ENCODE measurements at regions not wholly inside any gene's neighbourhood (a gene's known extent, or its start where the extent isn't known, plus 50 kb on each side); places are given as distances from the start of the nearest gene placed in this dataset.

GRCh38 chr5:120035181-120035580 lies 405.8 kb downstream of the FAM170A start:
- Histone ChIP-seq H3K9me3 (ENCODE audit: control insufficient read depth, insufficient read depth, low read depth, low read length) (no peaks in the 10 kb centered on the region), H3K27ac (ENCODE audit: extremely low read depth, low read depth, low read length) (no peak overlapping the region), H3K4me3 (ENCODE audit: low read depth, low read length) (no peak overlapping the region), H3K36me3 (ENCODE audit: control insufficient read depth in 2 of 2, insufficient read depth in 1 of 2, low read length in 2 of 2) (no peaks in the 10 kb centered on the region), H3K4me1 (ENCODE audit: control insufficient read depth, insufficient read depth, low read length) (no peaks in the 10 kb centered on the region)
- TF ChIP-seq ZNF624 (tag by site-specific recombination; IDR thresholded peaks at IDR 0.05) (no peak), MZF1 (tag by site-specific recombination; IDR thresholded peaks at IDR 0.05; ENCODE audit: borderline replicate concordance) (no peak), BCL6B (tag by site-specific recombination; IDR thresholded peaks at IDR 0.05) (no peak), ZNF843 (tag by site-specific recombination; IDR thresholded peaks at IDR 0.05) (no peak), ZNF707 (tag by site-specific recombination; IDR thresholded peaks at IDR 0.05) (no peak), SCRT2 (tag by site-specific recombination; IDR thresholded peaks at IDR 0.05) (no peak), RBAK (tag by site-specific recombination; IDR thresholded peaks at IDR 0.05) (no peak), ZBTB21 (tag by site-specific recombination; IDR thresholded peaks at IDR 0.05) (no peak), ZSCAN23 (tag by site-specific recombination; IDR thresholded peaks at IDR 0.05) (no peak), ZNF416 (tag by site-specific recombination; IDR thresholded peaks at IDR 0.05) (no peak), ZNF596 (tag by site-specific recombination; IDR thresholded peaks at IDR 0.05) (no peak), KLF8 (tag by site-specific recombination; IDR thresholded peaks at IDR 0.05) (no peak), HOXA7 (CRISPR knock-in tag; IDR thresholded peaks at IDR 0.05; ENCODE audit: borderline replicate concordance) (no peak), ZNF610 (tag by site-specific recombination; IDR thresholded peaks at IDR 0.05; ENCODE audit: borderline replicate concordance) (no peak), EGR2 (tag by site-specific recombination; IDR thresholded peaks at IDR 0.05; ENCODE audit: low read depth) (no peak), ZNF248 (tag by site-specific recombination; IDR thresholded peaks at IDR 0.05) (no peak), ZNF426 (tag by site-specific recombination; IDR thresholded peaks at IDR 0.05) (no peak), MEIS1 (CRISPR knock-in tag; IDR thresholded peaks at IDR 0.05; ENCODE audit: borderline replicate concordance) (no peak)
- ChIA-PET CTCF (no interaction called here), POLR2A (no interaction called here)

DNA sequence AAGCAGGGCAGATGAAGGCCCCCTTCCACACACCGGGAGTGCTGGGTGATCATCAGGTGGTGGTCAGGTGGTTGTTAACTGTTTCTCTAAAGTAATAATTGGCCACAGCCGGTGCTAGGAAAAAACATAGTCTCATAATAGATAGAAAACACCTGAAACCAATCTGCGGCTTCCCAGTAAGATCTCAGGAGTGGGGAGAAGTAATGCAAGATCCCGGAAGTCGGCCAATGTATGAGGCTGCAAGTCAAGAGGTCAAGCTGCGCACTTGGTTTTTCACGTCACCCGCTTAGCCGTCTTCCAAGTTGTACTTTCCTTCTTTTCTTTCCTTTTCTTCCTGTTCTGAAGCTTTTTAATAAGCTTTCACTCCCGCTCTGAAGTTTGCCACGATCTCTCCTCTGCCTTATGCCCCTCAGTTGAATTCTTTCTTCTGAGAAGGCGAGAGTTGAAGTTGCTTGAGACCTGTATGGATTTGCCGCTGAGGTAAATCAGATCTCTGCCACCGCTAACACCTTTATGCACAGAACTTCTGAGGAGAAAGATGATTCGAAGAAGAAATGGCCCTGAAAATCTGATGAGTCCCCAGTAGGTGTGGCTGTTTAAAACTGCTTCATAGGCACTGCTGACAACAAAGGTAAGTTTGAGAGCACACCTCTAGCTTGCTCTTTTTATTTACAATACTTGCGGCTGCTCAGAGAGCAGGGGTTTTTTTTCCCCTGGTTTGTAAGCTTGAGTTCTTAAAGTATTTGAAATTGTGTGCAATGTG lies 406.6 kb downstream of the FAM170A start:
- ChIA-PET CTCF (no interaction called here), POLR2A (no interaction called here)
- H3K9me3 ChIP-seq (ENCODE audit: control insufficient read depth, insufficient read depth, low read depth, low read length), result no peaks in the 10 kb centered on the region
- no peak for TF ChIP-seq ZNF266 (tag by site-specific recombination; IDR thresholded peaks at IDR 0.05; ENCODE audit: low read depth)
- TF ChIP-seq ZNF555 (tag by site-specific recombination; conservative IDR thresholded peaks at IDR 0.05), result no peak
- TF ChIP-seq ZXDB (tag by site-specific recombination; IDR thresholded peaks at IDR 0.05), result no peak
- TF ChIP-seq BCL6B (tag by site-specific recombination; IDR thresholded peaks at IDR 0.05), result no peak
- no peaks in the 10 kb centered on the region for H3K4me1 ChIP-seq (ENCODE audit: control insufficient read depth, insufficient read depth, low read length)
- H3K36me3 ChIP-seq (ENCODE audit: control insufficient read depth in 2 of 2, insufficient read depth in 1 of 2, low read length in 2 of 2), result no peaks in the 10 kb centered on the region
- H3K27ac ChIP-seq (ENCODE audit: extremely low read depth, low read depth, low read length), result no peak overlapping the region
- no peak overlapping the region for H3K4me3 ChIP-seq (ENCODE audit: low read depth, low read length)

GRCh38 chr5:120037451-120037850 lies 408.1 kb downstream of the FAM170A start:
- H3K27ac ChIP-seq (ENCODE audit: extremely low read depth, low read depth, low read length), result no peak overlapping the region
- no peak for TF ChIP-seq ZNF140 (tag by site-specific recombination; IDR thresholded peaks at IDR 0.05)
- no peak for TF ChIP-seq PRDM1 (tag by site-specific recombination; IDR thresholded peaks at IDR 0.05)
- no peak for TF ChIP-seq ZNF639 (tag by site-specific recombination; IDR thresholded peaks at IDR 0.05)
- no peak for TF ChIP-seq ZNF239 (tag by site-specific recombination; IDR thresholded peaks at IDR 0.05)
- TF ChIP-seq ZIC2 (tag by site-specific recombination; IDR thresholded peaks at IDR 0.05), result no peak
- no peak for TF ChIP-seq ZNF677 (tag by site-specific recombination; IDR thresholded peaks at IDR 0.05)
- TF ChIP-seq ZNF280C (tag by site-specific recombination; IDR thresholded peaks at IDR 0.05), result no peak
- TF ChIP-seq ZNF600 (tag by site-specific recombination; IDR thresholded peaks at IDR 0.05), result no peak

More at GRCh38 chr5:120037451-120037850, 408.1 kb downstream of the FAM170A start:
- Histone ChIP-seq H3K9me3 (ENCODE audit: control insufficient read depth, insufficient read depth, low read depth, low read length) (no peaks in the 10 kb centered on the region), H3K36me3 (ENCODE audit: control insufficient read depth in 2 of 2, insufficient read depth in 1 of 2, low read length in 2 of 2) (no peaks in the 10 kb centered on the region), H3K4me1 (ENCODE audit: control insufficient read depth, insufficient read depth, low read length) (no peaks in the 10 kb centered on the region), H3K4me3 (ENCODE audit: low read depth, low read length) (no peak overlapping the region)
- ChIA-PET POLR2A (no interaction called here), CTCF (no interaction called here)

All from HEK293 (cell line).